ENCODE measurements at regions not wholly inside any gene's neighbourhood (a gene's known extent, or its start where the extent isn't known, plus 50 kb on each side); places are given as distances from the start of the nearest gene placed in this dataset.

DNA sequence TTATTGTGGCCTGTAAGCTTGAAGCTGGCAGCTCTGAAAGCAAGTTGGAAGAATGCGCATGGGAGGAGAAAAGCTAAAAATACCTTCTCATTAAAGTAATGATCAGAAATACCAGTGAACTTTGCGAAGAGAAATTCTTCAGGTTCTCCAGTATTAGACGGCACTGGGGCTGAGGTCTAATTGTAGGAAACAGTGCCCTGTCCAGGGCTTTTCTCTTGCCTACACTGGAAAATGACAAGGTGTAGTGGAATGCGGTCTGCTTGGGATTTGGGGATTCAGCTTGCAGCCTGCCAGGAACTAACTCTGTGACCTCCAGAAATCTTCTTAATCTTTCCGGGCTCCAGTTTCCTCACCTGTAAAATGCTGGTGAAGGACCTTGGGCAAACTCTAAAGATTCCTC is 53.3 kb upstream of the KCNJ16 start:
- WGBS, 4 donors, result 69 to 77% (median 72%) methylated on average over 5 of the region's 5 CpGs
- no peak for DNase-seq
- H3K27ac ChIP-seq, result no peak overlapping the region

DNA sequence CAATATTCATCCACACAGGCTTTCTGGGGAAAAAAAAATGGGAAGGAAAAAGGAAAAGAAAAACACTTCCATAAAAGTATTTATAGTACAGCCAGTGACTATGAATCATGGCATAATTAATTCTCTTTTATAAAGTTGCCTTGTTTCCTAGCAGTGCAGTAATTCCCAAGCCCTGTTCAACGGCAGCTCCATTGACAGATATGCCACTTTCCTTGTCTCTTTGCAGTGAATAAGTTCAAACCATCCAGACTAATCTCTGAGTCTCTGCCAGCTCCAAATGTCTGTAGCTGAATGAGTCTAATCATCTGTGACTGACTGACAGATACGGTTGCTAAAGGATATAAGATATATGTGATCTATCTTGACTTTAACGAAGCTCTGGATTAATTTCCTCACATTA is 52.9 kb upstream of the KCNJ16 start:
- Histone ChIP-seq H3K4me1 (replicated peaks in 1 of 2) (peaks cover 4 to 7% of the 10 kb centered on the region in 2 donors), H3K4me3 (no peak overlapping the region), H3K27me3 (no peaks in the 10 kb centered on the region), H3K9me3 (replicated peaks in 1 of 3) (no peaks in the 10 kb centered on the region), H3K36me3 (replicated peaks in 1 of 2) (no peaks in the 10 kb centered on the region), H3K27ac (no peak overlapping the region)
- 48 to 52% (median 51%) methylated on average over 3 of the region's 3 CpGs for WGBS, 4 donors
- TF ChIP-seq, protein P1, sequence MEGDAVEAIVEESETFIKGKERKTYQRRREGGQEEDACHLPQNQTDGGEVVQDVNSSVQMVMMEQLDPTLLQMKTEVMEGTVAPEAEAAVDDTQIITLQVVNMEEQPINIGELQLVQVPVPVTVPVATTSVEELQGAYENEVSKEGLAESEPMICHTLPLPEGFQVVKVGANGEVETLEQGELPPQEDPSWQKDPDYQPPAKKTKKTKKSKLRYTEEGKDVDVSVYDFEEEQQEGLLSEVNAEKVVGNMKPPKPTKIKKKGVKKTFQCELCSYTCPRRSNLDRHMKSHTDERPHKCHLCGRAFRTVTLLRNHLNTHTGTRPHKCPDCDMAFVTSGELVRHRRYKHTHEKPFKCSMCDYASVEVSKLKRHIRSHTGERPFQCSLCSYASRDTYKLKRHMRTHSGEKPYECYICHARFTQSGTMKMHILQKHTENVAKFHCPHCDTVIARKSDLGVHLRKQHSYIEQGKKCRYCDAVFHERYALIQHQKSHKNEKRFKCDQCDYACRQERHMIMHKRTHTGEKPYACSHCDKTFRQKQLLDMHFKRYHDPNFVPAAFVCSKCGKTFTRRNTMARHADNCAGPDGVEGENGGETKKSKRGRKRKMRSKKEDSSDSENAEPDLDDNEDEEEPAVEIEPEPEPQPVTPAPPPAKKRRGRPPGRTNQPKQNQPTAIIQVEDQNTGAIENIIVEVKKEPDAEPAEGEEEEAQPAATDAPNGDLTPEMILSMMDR (IDR thresholded peaks at IDR 0.05), result no peak
- DNase-seq, result no peak
- intact Hi-C loops (cut with DNase I), result no loop called here

More for the DNA sequence above, 53.3 kb upstream of the KCNJ16 start:
- no peaks in the 10 kb centered on the region for H3K36me3 ChIP-seq (replicated peaks in 1 of 2)
- H3K9me3 ChIP-seq (replicated peaks in 1 of 3), result no peaks in the 10 kb centered on the region
- no peak overlapping the region for H3K4me3 ChIP-seq
- intact Hi-C loops (cut with DNase I), result no loop called here
- H3K4me1 ChIP-seq (replicated peaks in 1 of 2), result peaks cover 4 to 7% of the 10 kb centered on the region in 2 donors
- TF ChIP-seq, protein P1 (IDR thresholded peaks at IDR 0.05), result no peak
- no peak for TF ChIP-seq POLR2A (IDR thresholded peaks at IDR 0.05)
- no peaks in the 10 kb centered on the region for H3K27me3 ChIP-seq

DNA sequence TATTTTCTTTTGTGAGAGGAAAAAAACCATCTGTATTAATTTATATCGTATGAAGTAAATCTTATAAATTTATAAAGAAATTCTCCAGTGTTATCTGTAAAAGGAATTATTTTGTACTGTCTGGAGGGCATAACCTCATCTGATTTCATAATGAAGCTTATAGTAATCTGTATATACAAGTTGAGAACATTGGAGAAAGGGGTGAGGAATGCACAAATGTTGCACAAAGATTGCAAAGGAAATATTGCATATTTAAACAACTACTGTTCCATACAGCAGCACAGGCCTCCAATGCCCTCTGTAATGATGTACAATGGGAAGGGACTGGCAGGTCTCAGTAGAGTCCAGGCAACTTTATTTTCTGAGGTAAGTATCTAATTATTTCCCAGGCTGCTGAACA is 50.8 kb upstream of the KCNJ16 start:
- no peaks in the 10 kb centered on the region for H3K9me3 ChIP-seq (replicated peaks in 1 of 3)
- 89 to 93% (median 91%) methylated on average over 1 of the region's 1 CpG for WGBS, 4 donors
- TF ChIP-seq, protein P1 (IDR thresholded peaks at IDR 0.05), result no peak
- TF ChIP-seq POLR2A (IDR thresholded peaks at IDR 0.05), result no peak
- peaks cover 4 to 7% of the 10 kb centered on the region in 2 donors for H3K4me1 ChIP-seq (replicated peaks in 1 of 2)
- intact Hi-C loops (cut with DNase I), result no loop called here
- no peak overlapping the region for H3K27ac ChIP-seq
- no peak for DNase-seq
- no peaks in the 10 kb centered on the region for H3K36me3 ChIP-seq (replicated peaks in 1 of 2)
- no peak overlapping the region for H3K4me3 ChIP-seq
- no peaks in the 10 kb centered on the region for H3K27me3 ChIP-seq

Small RNA genes lying in the stretch of these regions (small RNA-seq; reads per million reads assigned to genes)
- gene AC002545.1, result 0 reads per million in 2 donors
- gene RF00019, result 0 reads per million in 2 donors

Data from adrenal gland (tissue), 9 donors.